ENCODE measurements at regions not wholly inside any gene's neighbourhood (a gene's known extent, or its start where the extent isn't known, plus 50 kb on each side); places are given as distances from the start of the nearest gene placed in this dataset.

DNA sequence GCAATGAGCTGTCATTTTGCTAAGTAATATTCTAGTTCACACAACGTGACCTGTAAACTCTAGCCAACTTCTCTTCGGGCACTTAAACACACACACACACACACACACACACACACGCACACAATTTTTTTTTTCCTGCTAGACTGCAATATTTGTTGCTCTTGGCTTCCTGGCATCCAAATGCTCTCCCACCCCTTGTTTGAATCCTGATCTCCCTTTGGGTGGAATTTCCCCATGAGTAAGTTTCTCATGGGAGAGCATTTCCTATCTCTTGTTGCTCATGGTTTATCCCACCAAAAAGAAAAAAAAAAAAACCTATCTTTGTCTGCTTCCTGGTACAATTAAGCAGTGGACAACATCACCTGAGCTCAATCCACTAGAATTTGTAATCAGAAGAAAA lies 54.7 kb upstream of the TSLP start:
- no peak for FAIRE-seq

DNA sequence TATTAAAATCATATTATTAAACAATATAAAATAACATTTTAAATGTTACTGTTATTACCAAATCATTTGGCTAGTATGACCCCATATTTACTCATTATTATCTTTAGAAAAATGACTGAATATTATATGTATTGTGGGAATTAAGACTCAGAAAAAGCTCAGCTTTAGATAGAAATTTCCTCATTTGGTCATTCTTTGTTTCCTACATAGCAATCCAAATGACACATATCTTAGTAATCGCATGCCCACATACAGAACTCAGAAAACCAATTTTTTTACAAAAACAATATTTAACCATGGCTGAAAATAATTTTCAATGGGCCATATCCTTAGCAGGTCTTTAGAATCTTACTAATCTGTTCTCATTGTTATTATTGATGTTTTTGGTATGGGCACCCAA lies 53.8 kb upstream of the TSLP start:
- Histone ChIP-seq H3K4me2 (ENCODE audit: control insufficient read depth, extremely low read depth, insufficient read depth, low read depth, low read length) (no peak overlapping the region), H2AFZ (ENCODE audit: control insufficient read depth, low read length) (no peak overlapping the region), H3K9me1 (ENCODE audit: control insufficient read depth, extremely low read depth, insufficient read depth, low read length) (no peaks in the 10 kb centered on the region), H3K36me3 (ENCODE audit: control insufficient read depth in 2 of 2, extremely low read depth in 1 of 2, insufficient read depth in 2 of 2, low read length in 2 of 2) (no peaks in the 10 kb centered on the region), H3K27ac (ENCODE audit: control insufficient read depth, insufficient read depth, low read length) (no peak overlapping the region), H3K27me3 (ENCODE audit: control insufficient read depth, extremely low read depth, insufficient read depth, low read length) (no peaks in the 10 kb centered on the region), H3K4me3 (ENCODE audit: control insufficient read depth in 2 of 3, extremely low read depth in 1 of 3, insufficient read depth in 2 of 3, low read depth in 1 of 3, low read length in 3 of 3) (no peak overlapping the region), H3K4me1 (ENCODE audit: control insufficient read depth, extremely low read depth, insufficient read depth, low read length) (peaks cover 5% of the 10 kb centered on the region), H3K9ac (ENCODE audit: control insufficient read depth, extremely low read depth, insufficient read depth, low read length) (no peak overlapping the region), H4K20me1 (ENCODE audit: control insufficient read depth, extremely low read depth, insufficient read depth, low read length) (no peaks in the 10 kb centered on the region), H3K79me2 (ENCODE audit: control insufficient read depth, insufficient read depth, low read length) (no peaks in the 10 kb centered on the region), H3K9me3 (ENCODE audit: control insufficient read depth, low read depth, low read length) (no peaks in the 10 kb centered on the region)
- DNase-seq (ENCODE audit: low read depth, low spot score) (no peak), FAIRE-seq (no peak)
- dilution Hi-C loops (cut with MboI; ENCODE audit: extremely low pct_ligation_motif_present, low sequenced_read_pairs): no loop called here
- TF ChIP-seq, protein P1, sequence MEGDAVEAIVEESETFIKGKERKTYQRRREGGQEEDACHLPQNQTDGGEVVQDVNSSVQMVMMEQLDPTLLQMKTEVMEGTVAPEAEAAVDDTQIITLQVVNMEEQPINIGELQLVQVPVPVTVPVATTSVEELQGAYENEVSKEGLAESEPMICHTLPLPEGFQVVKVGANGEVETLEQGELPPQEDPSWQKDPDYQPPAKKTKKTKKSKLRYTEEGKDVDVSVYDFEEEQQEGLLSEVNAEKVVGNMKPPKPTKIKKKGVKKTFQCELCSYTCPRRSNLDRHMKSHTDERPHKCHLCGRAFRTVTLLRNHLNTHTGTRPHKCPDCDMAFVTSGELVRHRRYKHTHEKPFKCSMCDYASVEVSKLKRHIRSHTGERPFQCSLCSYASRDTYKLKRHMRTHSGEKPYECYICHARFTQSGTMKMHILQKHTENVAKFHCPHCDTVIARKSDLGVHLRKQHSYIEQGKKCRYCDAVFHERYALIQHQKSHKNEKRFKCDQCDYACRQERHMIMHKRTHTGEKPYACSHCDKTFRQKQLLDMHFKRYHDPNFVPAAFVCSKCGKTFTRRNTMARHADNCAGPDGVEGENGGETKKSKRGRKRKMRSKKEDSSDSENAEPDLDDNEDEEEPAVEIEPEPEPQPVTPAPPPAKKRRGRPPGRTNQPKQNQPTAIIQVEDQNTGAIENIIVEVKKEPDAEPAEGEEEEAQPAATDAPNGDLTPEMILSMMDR (optimal IDR thresholded peaks at IDR 0.05 in 1 of 3, IDR thresholded peaks at IDR 0.05 in 1 of 3, conservative IDR thresholded peaks at IDR 0.05 in 1 of 3; ENCODE audit: extremely low read depth in 1 of 3, insufficient read depth in 2 of 3, low read length in 3 of 3): no peak

More for the DNA sequence above, 54.7 kb upstream of the TSLP start:
- no peak overlapping the region for H3K4me2 ChIP-seq (ENCODE audit: control insufficient read depth, extremely low read depth, insufficient read depth, low read depth, low read length)
- H3K27ac ChIP-seq (ENCODE audit: control insufficient read depth, insufficient read depth, low read length): no peak overlapping the region
- H3K9me3 ChIP-seq (ENCODE audit: control insufficient read depth, low read depth, low read length): no peaks in the 10 kb centered on the region
- H3K4me1 ChIP-seq (ENCODE audit: control insufficient read depth, extremely low read depth, insufficient read depth, low read length): peaks cover 6% of the 10 kb centered on the region
- no peak overlapping the region for H3K9ac ChIP-seq (ENCODE audit: control insufficient read depth, extremely low read depth, insufficient read depth, low read length)
- H3K79me2 ChIP-seq (ENCODE audit: control insufficient read depth, insufficient read depth, low read length): no peaks in the 10 kb centered on the region
- H4K20me1 ChIP-seq (ENCODE audit: control insufficient read depth, extremely low read depth, insufficient read depth, low read length): no peaks in the 10 kb centered on the region
- no peak for DNase-seq (ENCODE audit: low read depth, low spot score)
- TF ChIP-seq, protein P1 (optimal IDR thresholded peaks at IDR 0.05 in 1 of 3, IDR thresholded peaks at IDR 0.05 in 1 of 3, conservative IDR thresholded peaks at IDR 0.05 in 1 of 3; ENCODE audit: extremely low read depth in 1 of 3, insufficient read depth in 2 of 3, low read length in 3 of 3): no peak
- TF ChIP-seq EZH2 (IDR thresholded peaks at IDR 0.05; ENCODE audit: low read length): no peak
- H3K4me3 ChIP-seq (ENCODE audit: control insufficient read depth in 2 of 3, extremely low read depth in 1 of 3, insufficient read depth in 2 of 3, low read depth in 1 of 3, low read length in 3 of 3): no peak overlapping the region
- no peaks in the 10 kb centered on the region for H3K9me1 ChIP-seq (ENCODE audit: control insufficient read depth, extremely low read depth, insufficient read depth, low read length)
- H3K36me3 ChIP-seq (ENCODE audit: control insufficient read depth in 2 of 2, extremely low read depth in 1 of 2, insufficient read depth in 2 of 2, low read length in 2 of 2): no peaks in the 10 kb centered on the region
- no peak overlapping the region for H2AFZ ChIP-seq (ENCODE audit: control insufficient read depth, low read length)
- H3K27me3 ChIP-seq (ENCODE audit: control insufficient read depth, extremely low read depth, insufficient read depth, low read length): no peaks in the 10 kb centered on the region
- dilution Hi-C loops (cut with MboI; ENCODE audit: extremely low pct_ligation_motif_present, low sequenced_read_pairs): no loop called here
